MV-4-11 (cell line): ENCODE measurements at regions not wholly inside any gene's neighbourhood (a gene's known extent, or its start where the extent isn't known, plus 50 kb on each side); places are given as distances from the start of the nearest gene placed in this dataset.
A peak's percentile ranks its signal among the peaks of the same experiment; 100 is the strongest.

Experiments used
- DNase-seq: peaks from one replicate; lab custom pipeline; 2025; lab: John Stamatoyannopoulos, UW

GRCh38 chr9:129285979-129286772 is 108.1 kb upstream of the IER5L start:
- no peak for DNase-seq

- no peak for DNase-seq
Measured at GRCh38 chr9:129285382-129285781, 107.3 kb upstream of the IER5L start.

DNA sequence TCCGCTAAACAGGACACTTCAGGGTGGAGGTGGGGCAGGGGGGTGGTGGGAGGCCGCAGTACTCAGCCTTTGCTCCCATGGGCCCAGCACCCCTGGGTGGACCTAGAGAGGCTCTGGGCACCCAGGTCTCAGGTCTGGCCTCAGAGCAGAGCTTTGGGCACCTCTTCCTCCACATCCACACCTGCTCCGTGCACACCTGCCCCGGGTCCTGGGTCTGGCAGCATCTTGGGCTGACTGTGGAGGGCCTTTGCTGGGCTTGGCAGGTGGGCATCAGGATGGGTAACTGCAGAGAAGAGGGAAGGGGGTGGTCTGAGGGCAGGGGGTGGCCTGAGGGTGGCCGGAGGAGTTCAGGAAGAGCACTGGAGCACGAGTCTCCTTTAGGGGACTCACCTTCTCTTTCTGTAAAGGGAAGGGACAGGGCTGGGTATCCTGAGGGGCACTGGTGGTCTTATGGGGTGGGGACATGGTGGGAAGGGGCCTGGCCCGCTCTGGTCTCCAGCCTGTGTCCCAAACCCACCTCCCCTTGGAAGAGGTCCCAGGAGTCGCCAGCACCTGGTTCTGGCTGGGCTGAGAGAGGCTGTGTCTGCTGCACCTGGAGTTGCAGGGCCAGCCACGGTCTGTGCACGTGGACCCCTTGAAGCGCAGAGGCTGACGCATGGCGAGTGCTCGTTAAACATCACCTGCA is 106.7 kb upstream of the IER5L start:
- no peak for DNase-seq

DNA sequence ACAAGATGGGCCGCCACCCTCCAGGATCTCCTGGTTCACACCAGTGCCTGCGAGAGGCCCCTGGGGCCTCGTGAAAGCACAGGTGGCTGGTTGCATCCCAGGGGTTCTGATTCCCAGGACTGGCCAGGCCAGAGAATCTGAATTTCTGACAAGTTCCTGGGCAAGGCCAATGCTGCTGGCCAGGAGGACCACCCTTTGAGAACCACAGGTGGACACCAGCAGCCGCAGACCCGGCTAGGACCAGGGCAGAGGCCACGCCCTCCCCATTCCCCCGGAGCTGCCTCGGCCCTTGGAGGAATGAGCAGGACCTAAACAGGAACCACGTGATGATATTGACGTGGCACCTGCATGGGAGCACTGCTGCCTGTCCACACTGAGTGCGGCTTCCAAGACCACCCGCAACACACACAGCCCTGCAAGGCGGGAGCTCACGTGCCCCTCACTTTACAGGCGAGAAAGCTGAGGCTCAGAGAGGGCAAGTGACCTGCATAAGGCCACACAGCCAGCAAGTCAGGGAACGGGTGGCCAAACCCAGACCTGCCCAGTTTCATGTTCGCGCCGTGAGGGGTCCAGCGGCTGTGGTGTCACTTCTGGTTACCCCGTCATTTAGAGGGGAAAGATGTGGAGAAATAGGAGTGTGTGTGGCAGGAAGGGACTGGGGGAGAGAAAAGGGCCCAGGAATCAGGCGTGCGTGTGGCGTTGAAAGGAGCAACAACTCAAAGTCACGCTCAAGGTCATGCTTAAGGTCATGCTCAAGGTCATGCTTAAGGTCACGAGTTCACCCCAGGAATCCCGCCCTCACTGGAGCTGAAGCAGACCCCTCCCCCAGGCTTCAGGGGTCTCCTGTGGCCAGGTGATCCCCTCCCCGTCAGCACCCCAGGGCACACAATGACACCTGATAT is 105.9 kb upstream of the IER5L start:
- DNase-seq = no peak

- no peak for DNase-seq
Measured at GRCh38 chr9:129283291-129283691, 105.2 kb upstream of the IER5L start.

DNA sequence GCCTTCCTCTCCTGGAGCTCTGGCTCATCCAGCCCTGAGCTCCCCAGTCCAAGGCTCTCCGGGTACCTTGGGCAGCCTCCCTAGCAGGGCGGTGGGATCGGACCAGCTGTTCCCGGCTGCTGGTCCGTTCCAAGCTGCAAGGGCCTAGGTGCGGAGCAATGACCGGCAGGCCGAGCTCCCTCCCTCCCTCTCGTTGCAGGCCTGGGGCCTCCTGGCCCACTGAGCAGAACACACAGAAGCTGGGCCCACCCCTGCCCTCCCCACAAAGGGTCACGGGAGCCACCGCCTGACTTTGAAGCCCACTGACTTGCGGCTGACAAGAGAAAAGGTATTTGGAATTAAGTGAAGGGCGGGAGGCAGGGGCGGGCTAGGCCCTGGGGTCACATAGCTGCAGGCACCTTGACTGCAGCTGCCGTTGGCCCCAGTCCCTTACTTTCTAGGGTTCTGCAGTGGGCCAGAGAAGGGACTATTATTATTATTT is 104.7 kb upstream of the IER5L start:
- DNase-seq = no peak

GRCh38 chr9:129282272-129282671 is 104.2 kb upstream of the IER5L start:
- DNase-seq = peak; percentile 40

- DNase-seq = no peak
Measured at GRCh38 chr9:129281506-129282145, 103.6 kb upstream of the IER5L start.

DNA sequence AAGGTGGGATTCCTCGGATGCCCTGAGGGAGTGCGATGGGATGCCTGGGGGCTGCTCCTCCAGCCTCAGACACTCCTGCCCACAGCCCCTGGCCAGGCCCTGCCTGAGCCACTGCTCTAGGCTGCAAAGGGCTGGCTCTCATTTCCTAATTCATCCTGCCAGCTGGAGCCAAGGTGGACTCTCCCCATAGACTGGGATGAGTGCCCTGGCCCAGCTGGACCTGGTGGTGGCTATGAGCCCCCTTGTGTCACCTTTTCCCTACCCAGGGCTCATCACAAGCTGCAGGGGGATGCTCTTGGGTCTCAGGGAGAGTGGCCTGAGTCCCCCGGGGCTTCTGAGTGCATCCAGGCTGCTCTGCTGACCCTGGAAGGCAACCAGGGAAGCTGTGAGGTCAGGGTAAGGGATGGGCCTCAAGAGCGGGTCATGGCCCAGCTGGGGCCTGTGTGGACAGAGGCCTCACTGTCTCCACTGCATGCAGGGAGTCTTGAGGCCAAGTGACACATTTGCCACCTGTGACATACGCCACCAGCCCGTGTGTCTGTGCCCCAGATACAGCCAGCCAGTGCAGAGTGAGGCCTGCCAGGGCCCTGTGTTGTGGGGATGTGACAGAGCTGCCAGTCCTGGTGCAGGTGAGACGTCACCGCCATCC is 102.7 kb upstream of the IER5L start:
- no peak for DNase-seq

DNA sequence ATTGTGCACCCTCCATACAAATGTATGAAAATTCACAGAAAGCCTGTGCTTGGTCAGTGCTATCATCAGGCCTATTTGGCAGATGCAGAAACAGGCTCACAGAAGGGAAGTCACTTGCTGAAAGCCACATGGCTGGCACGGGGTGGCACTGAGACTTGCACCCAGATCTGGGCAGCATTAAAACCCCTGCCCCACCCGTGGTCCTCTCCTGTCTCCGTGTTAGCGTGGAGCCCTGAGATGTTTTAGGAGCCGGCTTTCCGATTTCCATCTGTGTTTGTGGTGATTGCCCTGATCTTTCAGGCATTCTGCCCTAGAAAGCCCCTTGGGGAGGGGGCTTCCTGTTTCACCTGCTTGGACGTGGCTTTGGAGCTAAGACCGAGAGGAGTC is 102.2 kb upstream of the IER5L start:
- no peak for DNase-seq

DNA sequence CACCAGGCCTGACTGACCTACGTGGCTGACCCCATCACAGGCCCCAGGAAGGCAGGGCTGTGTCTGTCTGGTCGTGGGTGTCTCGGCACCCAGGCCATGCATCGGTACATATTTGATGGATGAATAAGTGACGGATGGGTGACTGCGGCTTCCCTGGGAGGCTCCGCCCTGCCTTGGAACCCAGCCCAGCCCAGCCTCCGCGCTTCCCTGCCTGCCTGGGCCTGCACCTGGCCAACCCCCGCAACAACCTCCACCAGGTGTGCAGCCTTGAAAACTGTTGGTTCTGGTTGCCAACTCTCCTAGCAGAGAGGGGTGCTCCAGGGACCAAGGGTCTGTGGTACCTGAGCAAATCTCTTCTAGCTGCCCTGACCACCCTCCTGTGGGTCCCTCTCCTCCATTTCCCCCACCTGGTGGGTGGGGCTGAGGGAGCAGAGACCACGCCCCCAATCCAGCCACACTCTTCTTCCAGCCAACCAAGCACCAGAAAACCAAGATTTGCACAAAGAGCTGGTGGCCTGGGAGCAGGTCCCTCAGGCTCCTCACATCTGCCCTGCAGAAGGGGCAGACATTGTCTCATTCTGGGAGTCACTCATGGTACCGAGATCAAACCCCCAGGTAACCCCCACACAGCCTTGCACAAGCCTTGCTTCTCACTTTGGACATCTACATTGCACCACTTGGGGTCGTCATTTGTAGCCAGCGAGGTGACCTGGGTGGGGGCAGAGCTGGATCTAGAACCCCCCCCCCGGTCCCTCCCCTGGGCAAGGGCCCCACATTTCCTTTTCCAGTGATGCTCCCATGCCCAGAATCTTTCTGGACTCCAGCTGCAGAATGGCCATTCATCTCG is 100.6 kb upstream of the IER5L start:
- no peak for DNase-seq

GRCh38 chr9:129276486-129277230 is 98.6 kb upstream of the IER5L start:
- no peak for DNase-seq

- no peak for DNase-seq
Measured at GRCh38 chr9:129275626-129276247, 97.7 kb upstream of the IER5L start.

DNA sequence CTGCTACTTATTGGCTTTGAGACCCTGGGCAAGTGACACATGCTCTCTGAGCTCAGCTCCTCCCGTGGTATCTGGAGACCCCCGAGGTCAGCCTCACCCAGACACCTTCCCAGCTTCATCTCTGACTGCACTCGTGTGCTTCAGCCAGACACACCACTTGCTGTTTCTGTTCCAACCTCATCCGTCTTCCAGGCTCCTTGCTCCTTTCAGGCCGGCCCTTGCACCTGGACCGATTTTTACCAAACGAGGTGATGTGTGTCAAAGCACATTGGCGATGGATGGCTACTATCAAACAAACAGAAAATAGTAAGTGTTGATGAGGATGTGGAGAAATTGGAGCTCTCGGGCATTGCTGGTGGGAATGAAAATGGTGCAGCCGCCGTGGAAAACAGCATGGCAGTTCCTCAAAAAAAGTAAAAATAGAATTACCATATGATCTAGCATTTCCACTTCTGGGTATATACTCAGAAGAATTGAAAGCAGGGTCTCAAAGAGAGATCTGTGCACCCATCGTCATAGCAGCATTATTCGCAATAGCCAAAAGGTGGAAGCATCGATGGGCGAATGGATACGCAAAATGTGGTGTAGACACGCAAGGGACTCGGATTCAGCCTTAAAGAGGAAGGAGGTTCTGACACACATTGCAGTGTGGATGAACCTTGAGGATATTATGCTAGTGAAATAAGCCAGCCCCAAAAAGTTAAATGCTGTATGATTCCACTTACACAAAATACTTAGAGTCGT is 96.1 kb upstream of the IER5L start:
- DNase-seq = peak; percentile 62

- no peak for DNase-seq
Measured at GRCh38 chr9:129273136-129273895, 95.3 kb upstream of the IER5L start.

DNA sequence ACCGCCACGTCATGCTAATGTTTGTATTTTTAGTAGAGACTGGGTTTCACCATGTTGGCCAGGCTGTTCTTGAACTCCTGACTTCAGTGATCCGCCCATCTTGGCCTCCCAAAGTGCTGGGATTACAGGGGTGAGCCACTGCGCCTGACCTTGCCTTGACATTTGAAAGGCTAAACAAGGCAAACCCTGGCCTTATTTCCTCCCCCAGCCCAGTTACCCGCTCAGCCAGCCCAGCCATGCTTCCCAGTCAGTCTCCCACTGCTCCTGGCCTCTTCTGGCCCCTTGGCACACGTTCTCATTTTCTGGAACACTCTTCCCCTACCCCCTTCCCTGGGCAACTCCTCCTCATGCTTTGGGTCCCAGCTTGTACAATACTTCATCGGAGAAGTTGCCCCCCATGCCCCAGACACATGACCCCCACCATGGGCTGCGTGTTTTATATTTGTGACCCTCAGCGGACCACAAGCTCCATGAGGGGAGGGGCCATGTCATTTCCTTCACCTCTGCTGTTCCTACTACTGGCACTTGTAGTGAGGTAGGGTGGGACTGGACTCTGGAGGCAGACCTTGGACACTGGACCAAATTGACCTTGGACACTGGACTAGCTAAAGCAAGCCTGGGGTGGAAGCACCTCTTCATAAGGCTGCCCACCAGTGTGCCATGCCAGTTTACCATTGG is 94.4 kb upstream of the IER5L start:
- DNase-seq = peak; percentile 58

DNA sequence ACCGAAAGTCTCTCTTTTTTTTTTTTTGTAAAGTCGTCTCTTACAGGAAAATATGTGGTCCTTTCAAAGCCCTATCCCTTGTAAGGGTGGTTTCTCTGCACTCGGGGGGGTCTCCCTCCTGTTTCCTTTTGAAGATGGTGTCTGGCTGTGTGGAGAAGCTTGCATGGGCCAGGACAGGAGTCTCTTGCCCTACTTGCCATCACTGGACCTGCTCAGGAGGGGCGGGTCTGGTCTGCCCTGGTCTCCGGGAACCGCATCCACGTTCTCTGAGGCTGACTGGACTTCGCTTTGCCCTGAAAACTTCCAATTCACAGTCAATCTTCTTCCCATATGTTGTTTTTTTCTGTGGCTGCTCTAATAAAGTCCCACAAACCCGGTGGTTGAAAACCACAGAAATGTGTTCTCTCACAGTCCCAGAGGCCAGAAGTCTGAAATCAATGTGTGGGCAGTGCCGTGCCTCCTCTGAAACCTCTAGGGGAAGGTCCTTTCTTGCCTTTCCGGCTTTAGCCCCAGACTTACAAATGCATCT is 92.9 kb upstream of the IER5L start:
- DNase-seq = peak; percentile 89
